ENCODE measurements at regions not wholly inside any gene's neighbourhood (a gene's known extent, or its start where the extent isn't known, plus 50 kb on each side); places are given as distances from the start of the nearest gene placed in this dataset.
A peak's percentile ranks its signal among the peaks of the same experiment; 100 is the strongest.

GRCh38 chr17:13127921-13128602 lies 110.2 kb upstream of the ELAC2 start:
- peaks cover 2% of the 10 kb centered on the region for H3K9me3 Mint-ChIP-seq (ENCODE audit: low read depth)
- intact Hi-C loops (cut with DNase I, micrococcal nuclease), result no loop called here
- no peak overlapping the region for H3K4me3 Mint-ChIP-seq
- ATAC-seq (no peak), DNase-seq (no peak)
- CTCF ChIA-PET, result interaction anchor here (0.6 to 1.2 kb wide), 2 partner anchors 13 kb away, joined by 3 to 4 read pairs; no protein-coding TSS in a partner anchor
- POLR2A ChIA-PET, result no interaction called here
- no peak overlapping the region for H3K27ac Mint-ChIP-seq
- H3K27me3 Mint-ChIP-seq, result peaks cover 2% of the 10 kb centered on the region
- H3K4me1 Mint-ChIP-seq, result no peaks in the 10 kb centered on the region
- no peaks in the 10 kb centered on the region for H3K36me3 Mint-ChIP-seq (ENCODE audit: low read depth)

GRCh38 chr17:13120864-13121263 lies 103.0 kb upstream of the ELAC2 start:
- Mint-ChIP-seq H3K36me3 (ENCODE audit: low read depth) (no peaks in the 10 kb centered on the region), H3K27me3 (peaks cover 2% of the 10 kb centered on the region), H3K4me3 (no peak overlapping the region), H3K27ac (no peak overlapping the region), H3K4me1 (no peaks in the 10 kb centered on the region), H3K9me3 (ENCODE audit: low read depth) (no peaks in the 10 kb centered on the region)
- ATAC-seq, result no peak
- no peak for DNase-seq
- intact Hi-C loops (cut with DNase I, micrococcal nuclease), result no loop called here
- ChIA-PET CTCF (no interaction called here), POLR2A (no interaction called here)

- ChIA-PET POLR2A (no interaction called here), CTCF (no interaction called here)
- Mint-ChIP-seq H3K4me1 (no peaks in the 10 kb centered on the region), H3K4me3 (no peak overlapping the region), H3K27ac (no peak overlapping the region), H3K27me3 (peaks cover 10% of the 10 kb centered on the region), H3K36me3 (ENCODE audit: low read depth) (no peaks in the 10 kb centered on the region), H3K9me3 (ENCODE audit: low read depth) (no peaks in the 10 kb centered on the region)
- intact Hi-C loops (cut with DNase I, micrococcal nuclease), result no loop called here
- DNase-seq, result no peak
- ATAC-seq, result no peak
These were observed 100.5 kb upstream of the ELAC2 start for GRCh38 chr17:13118311-13118710.

GRCh38 chr17:13117616-13118015 lies 99.8 kb upstream of the ELAC2 start:
- POLR2A ChIA-PET, result no interaction called here

GRCh38 chr17:13114601-13115031 lies 96.8 kb upstream of the ELAC2 start:
- CTCF ChIA-PET, result interaction anchor here (0.6 to 1.2 kb wide), 4 partner anchors 13 to 75 kb away, joined by 3 to 5 read pairs (median 4); no protein-coding TSS in a partner anchor
- no peaks in the 10 kb centered on the region for H3K9me3 Mint-ChIP-seq (ENCODE audit: low read depth)
- DNase-seq (peak; percentile 26), ATAC-seq (no peak)
- no peak overlapping the region for H3K27ac Mint-ChIP-seq
- H3K27me3 Mint-ChIP-seq, result peaks cover 12% of the 10 kb centered on the region
- no peaks in the 10 kb centered on the region for H3K36me3 Mint-ChIP-seq (ENCODE audit: low read depth)
- POLR2A ChIA-PET, result no interaction called here
- no peaks in the 10 kb centered on the region for H3K4me1 Mint-ChIP-seq
- intact Hi-C loops (cut with DNase I, micrococcal nuclease), result no loop called here
- no peak overlapping the region for H3K4me3 Mint-ChIP-seq

More at GRCh38 chr17:13117616-13118015, 99.8 kb upstream of the ELAC2 start:
- intact Hi-C loops (cut with DNase I, micrococcal nuclease), result no loop called here
- ATAC-seq, result no peak
- H3K36me3 Mint-ChIP-seq (ENCODE audit: low read depth), result no peaks in the 10 kb centered on the region
- peaks cover 12% of the 10 kb centered on the region for H3K27me3 Mint-ChIP-seq
- H3K4me3 Mint-ChIP-seq, result no peak overlapping the region
- no peaks in the 10 kb centered on the region for H3K9me3 Mint-ChIP-seq (ENCODE audit: low read depth)
- CTCF ChIA-PET, result no interaction called here
- no peak for DNase-seq
- H3K4me1 Mint-ChIP-seq, result no peaks in the 10 kb centered on the region
- H3K27ac Mint-ChIP-seq, result no peak overlapping the region

GRCh38 chr17:13113821-13114525 lies 96.1 kb upstream of the ELAC2 start:
- CTCF ChIA-PET, result interaction anchor here (0.6 to 1.3 kb wide), 3 partner anchors 9 to 76 kb away, joined by 3 to 5 read pairs (median 3); no protein-coding TSS in a partner anchor
- no peaks in the 10 kb centered on the region for H3K9me3 Mint-ChIP-seq (ENCODE audit: low read depth)

GRCh38 chr17:13107676-13108235 lies 89.9 kb upstream of the ELAC2 start:
- H3K27me3 Mint-ChIP-seq, result peaks cover 2% of the 10 kb centered on the region
- H3K4me3 Mint-ChIP-seq, result no peak overlapping the region
- DNase-seq, result no peak
- no peaks in the 10 kb centered on the region for H3K9me3 Mint-ChIP-seq (ENCODE audit: low read depth)
- H3K4me1 Mint-ChIP-seq, result no peaks in the 10 kb centered on the region
- no peak overlapping the region for H3K27ac Mint-ChIP-seq
- ChIA-PET CTCF (no interaction called here), POLR2A (no interaction called here)
- intact Hi-C loops (cut with DNase I, micrococcal nuclease), result loop anchor here in 1 of 2 experiments (10.0 kb wide), 1 partner anchor 57 kb away; no protein-coding TSS in a partner anchor
- H3K36me3 Mint-ChIP-seq (ENCODE audit: low read depth), result no peaks in the 10 kb centered on the region
- no peak for ATAC-seq

More at GRCh38 chr17:13113821-13114525, 96.1 kb upstream of the ELAC2 start:
- Mint-ChIP-seq H3K4me3 (no peak overlapping the region), H3K4me1 (no peaks in the 10 kb centered on the region), H3K27ac (no peak overlapping the region), H3K27me3 (peaks cover 12% of the 10 kb centered on the region), H3K36me3 (ENCODE audit: low read depth) (no peaks in the 10 kb centered on the region)
- no peak for ATAC-seq
- no peak for DNase-seq
- intact Hi-C loops (cut with DNase I, micrococcal nuclease), result no loop called here
- POLR2A ChIA-PET, result no interaction called here

GRCh38 chr17:13106171-13106570 lies 88.3 kb upstream of the ELAC2 start:
- H3K4me1 Mint-ChIP-seq, result no peaks in the 10 kb centered on the region
- no peak overlapping the region for H3K27ac Mint-ChIP-seq
- DNase-seq (no peak), ATAC-seq (no peak)
- ChIA-PET CTCF (no interaction called here), POLR2A (no interaction called here)
- H3K9me3 Mint-ChIP-seq (ENCODE audit: low read depth), result no peaks in the 10 kb centered on the region
- H3K4me3 Mint-ChIP-seq, result no peak overlapping the region
- no peaks in the 10 kb centered on the region for H3K27me3 Mint-ChIP-seq
- no peaks in the 10 kb centered on the region for H3K36me3 Mint-ChIP-seq (ENCODE audit: low read depth)
- intact Hi-C loops (cut with DNase I, micrococcal nuclease), result loop anchor here in 1 of 2 experiments (10.0 kb wide), 1 partner anchor 59 kb away; no protein-coding TSS in a partner anchor

- intact Hi-C loops (cut with DNase I, micrococcal nuclease), result loop anchor here in 1 of 2 experiments (10.0 kb wide), 1 partner anchor 60 kb away; no protein-coding TSS in a partner anchor
- ATAC-seq (no peak), DNase-seq (no peak)
- H3K36me3 Mint-ChIP-seq (ENCODE audit: low read depth), result no peaks in the 10 kb centered on the region
- no peak overlapping the region for H3K27ac Mint-ChIP-seq
- H3K27me3 Mint-ChIP-seq, result no peaks in the 10 kb centered on the region
- H3K4me1 Mint-ChIP-seq, result no peaks in the 10 kb centered on the region
- H3K4me3 Mint-ChIP-seq, result no peak overlapping the region
- POLR2A ChIA-PET, result no interaction called here
- no peaks in the 10 kb centered on the region for H3K9me3 Mint-ChIP-seq (ENCODE audit: low read depth)
- CTCF ChIA-PET, result no interaction called here
These were observed 86.7 kb upstream of the ELAC2 start for GRCh38 chr17:13104576-13104975.

GRCh38 chr17:13102477-13102876 lies 84.7 kb upstream of the ELAC2 start:
- Mint-ChIP-seq H3K36me3 (ENCODE audit: low read depth) (no peaks in the 10 kb centered on the region), H3K27me3 (no peaks in the 10 kb centered on the region), H3K9me3 (ENCODE audit: low read depth) (no peaks in the 10 kb centered on the region), H3K4me3 (no peak overlapping the region), H3K27ac (no peak overlapping the region), H3K4me1 (no peaks in the 10 kb centered on the region)
- intact Hi-C loops (cut with DNase I, micrococcal nuclease), result loop anchor here in 1 of 2 experiments (10.0 kb wide), 1 partner anchor 62 kb away; no protein-coding TSS in a partner anchor
- POLR2A ChIA-PET, result no interaction called here
- DNase-seq (no peak), ATAC-seq (no peak)
- CTCF ChIA-PET, result no interaction called here

GRCh38 chr17:13099926-13100325 lies 82.1 kb upstream of the ELAC2 start:
- Mint-ChIP-seq H3K36me3 (ENCODE audit: low read depth) (no peaks in the 10 kb centered on the region), H3K27ac (no peak overlapping the region), H3K4me3 (no peak overlapping the region), H3K4me1 (no peaks in the 10 kb centered on the region), H3K9me3 (ENCODE audit: low read depth) (no peaks in the 10 kb centered on the region), H3K27me3 (no peaks in the 10 kb centered on the region)
- POLR2A ChIA-PET, result no interaction called here
- DNase-seq (no peak), ATAC-seq (no peak)
- CTCF ChIA-PET, result interaction anchor here (0.6 kb wide), 1 partner anchor 158 kb away, joined by 3 read pairs; no protein-coding TSS in a partner anchor
- intact Hi-C loops (cut with DNase I, micrococcal nuclease), result loop anchor here in 1 of 2 experiments (10.0 kb wide), 1 partner anchor 65 kb away; no protein-coding TSS in a partner anchor
